ENCODE measurements at regions not wholly inside any gene's neighbourhood (a gene's known extent, or its start where the extent isn't known, plus 50 kb on each side); places are given as distances from the start of the nearest gene placed in this dataset.

- no peak for TF ChIP-seq CTCF (IDR thresholded peaks at IDR 0.05; ENCODE audit: low read depth, low read length)
- no peak for TF ChIP-seq EZH2phosphoT487 (IDR thresholded peaks at IDR 0.05; ENCODE audit: low read depth)
Measured at GRCh38 chr6:156387472-156387871, 389.7 kb upstream of the ARID1B start.
